ENCODE measurements at regions not wholly inside any gene's neighbourhood (a gene's known extent, or its start where the extent isn't known, plus 50 kb on each side); places are given as distances from the start of the nearest gene placed in this dataset.

GRCh38 chr16:79800016-79800608 lies 199.6 kb upstream of the MAF start:
- TF ChIP-seq POLR2A (IDR thresholded peaks at IDR 0.05): no peak
- no peak for TF ChIP-seq CTCF (IDR thresholded peaks at IDR 0.05)
